Caco-2 (cell line): ENCODE measurements at regions not wholly inside any gene's neighbourhood (a gene's known extent, or its start where the extent isn't known, plus 50 kb on each side); places are given as distances from the start of the nearest gene placed in this dataset.

Experiments
- BruUV-seq: library from RNA; stranded (reverse); fragments of 400-500 nt; replicated peaks from 2 replicates; lab custom pipeline; 2021; lab: Mats Ljungman, UMichigan
- CTCF ChIA-PET: fragments of 300-600 bp; sonication (Branson Sonifier 250); formaldehyde crosslinking; loops from one replicate; lab custom pipeline; 2022; ENCODE audit warnings: antibody characterized with exemption; lab: Charles Lee
- POLR2A ChIA-PET: fragments of 300-600 bp; sonication (Branson Sonifier 250); formaldehyde crosslinking; loops from one replicate; lab custom pipeline; 2022; ENCODE audit warnings: antibody characterized with exemption; lab: Charles Lee
- DNase-seq, 2 experiments: peaks; one replicate each; pipeline versions ENCODE4 v3.0.0 to v3.0.0-alpha.2; 2020 to 2022
- H3K27me3 ChIP-seq: replicated peaks from 2 replicates; pipeline ENCODE4 v1.6.0; 2011; ENCODE audit warnings: low read length; ENCODE audit not compliant: control insufficient read depth, insufficient read depth
- H3K36me3 ChIP-seq: 2 replicates; pipeline ENCODE4 v1.5.1; 2011; ENCODE audit warnings: low read length; ENCODE audit not compliant: control insufficient read depth, insufficient read depth
- H3K4me1 ChIP-seq: fragments of 250-450 bp; sonication (Bioruptor Pico); 2 replicates; pipeline ENCODE4 v1.5.1; 2020; ENCODE audit warnings: mild to moderate bottlenecking
- H3K4me3 ChIP-seq: 2 replicates; pipeline ENCODE4 v1.5.1; 2011; ENCODE audit warnings: low read depth, mild to moderate bottlenecking, control low read depth, low read length
- H3K9me3 ChIP-seq: fragments of 250-450 bp; sonication (Bioruptor Pico); 2 replicates; pipeline ENCODE4 v1.5.1; 2020; ENCODE audit warnings: mild to moderate bottlenecking, moderate library complexity
- H3K27ac Mint-ChIP-seq: one replicate; pipeline ENCODE4 v1.8.0; 2022; ENCODE audit warnings: mixed read lengths; ENCODE audit not compliant: unreplicated experiment
- H3K27me3 Mint-ChIP-seq: one replicate; pipeline ENCODE4 v1.8.0; 2022; ENCODE audit warnings: mixed read lengths; ENCODE audit not compliant: insufficient read depth, unreplicated experiment
- H3K36me3 Mint-ChIP-seq: one replicate; pipeline ENCODE4 v1.8.0; 2022; ENCODE audit warnings: mild to moderate bottlenecking, mixed read lengths; ENCODE audit not compliant: insufficient read depth, unreplicated experiment
- H3K4me1 Mint-ChIP-seq: one replicate; pipeline ENCODE4 v1.8.0; 2022; ENCODE audit warnings: low read depth, mixed read lengths; ENCODE audit not compliant: unreplicated experiment
- H3K4me3 Mint-ChIP-seq: one replicate; pipeline ENCODE4 v1.8.0; 2022; ENCODE audit warnings: mild to moderate bottlenecking, moderate library complexity, mixed read lengths; ENCODE audit not compliant: unreplicated experiment
- H3K9me3 Mint-ChIP-seq: one replicate; pipeline ENCODE4 v1.8.0; 2022; ENCODE audit warnings: mixed read lengths; ENCODE audit not compliant: unreplicated experiment
- intact Hi-C: fragments of 100-400 bp; cut with micrococcal nuclease; formaldehyde crosslinking; loops from one replicate; pipeline ENCODE4 v1.10.0; 2022; ENCODE audit not compliant: unreplicated experiment
- TF ChIP-seq, protein P1 (sequence below), 2 experiments: fragments of 200-600 bp in 1 of 2; IDR thresholded peaks; 1 replicate in 1 of 2; 2 replicates in 1 of 2; pipeline versions ENCODE4 v1.5.1 to v1.8.0; 2011 to 2022; ENCODE audit warnings: antibody characterized with exemption in 1 of 2, control low read depth in 1 of 2, inconsistent platforms in 1 of 2, low read depth in 1 of 2, low read length in 1 of 2, mild to moderate bottlenecking in 1 of 2, moderate library complexity in 1 of 2; ENCODE audit not compliant: insufficient read depth in 1 of 2, severe bottlenecking in 1 of 2, unreplicated experiment in 1 of 2

- no peaks in the 10 kb centered on the region for H3K9me3 Mint-ChIP-seq
- BruUV-seq = no TSS peak
- intact Hi-C loops = no loop called here
- H3K36me3 ChIP-seq = no peaks in the 10 kb centered on the region
- H3K36me3 Mint-ChIP-seq = no peaks in the 10 kb centered on the region
- H3K4me1 Mint-ChIP-seq = no peaks in the 10 kb centered on the region
- POLR2A ChIA-PET = no interaction called here
- no peaks in the 10 kb centered on the region for H3K9me3 ChIP-seq
- no peak overlapping the region for H3K27ac Mint-ChIP-seq
- H3K4me3 Mint-ChIP-seq = no peak overlapping the region
- TF ChIP-seq, protein P1, sequence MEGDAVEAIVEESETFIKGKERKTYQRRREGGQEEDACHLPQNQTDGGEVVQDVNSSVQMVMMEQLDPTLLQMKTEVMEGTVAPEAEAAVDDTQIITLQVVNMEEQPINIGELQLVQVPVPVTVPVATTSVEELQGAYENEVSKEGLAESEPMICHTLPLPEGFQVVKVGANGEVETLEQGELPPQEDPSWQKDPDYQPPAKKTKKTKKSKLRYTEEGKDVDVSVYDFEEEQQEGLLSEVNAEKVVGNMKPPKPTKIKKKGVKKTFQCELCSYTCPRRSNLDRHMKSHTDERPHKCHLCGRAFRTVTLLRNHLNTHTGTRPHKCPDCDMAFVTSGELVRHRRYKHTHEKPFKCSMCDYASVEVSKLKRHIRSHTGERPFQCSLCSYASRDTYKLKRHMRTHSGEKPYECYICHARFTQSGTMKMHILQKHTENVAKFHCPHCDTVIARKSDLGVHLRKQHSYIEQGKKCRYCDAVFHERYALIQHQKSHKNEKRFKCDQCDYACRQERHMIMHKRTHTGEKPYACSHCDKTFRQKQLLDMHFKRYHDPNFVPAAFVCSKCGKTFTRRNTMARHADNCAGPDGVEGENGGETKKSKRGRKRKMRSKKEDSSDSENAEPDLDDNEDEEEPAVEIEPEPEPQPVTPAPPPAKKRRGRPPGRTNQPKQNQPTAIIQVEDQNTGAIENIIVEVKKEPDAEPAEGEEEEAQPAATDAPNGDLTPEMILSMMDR (IDR thresholded peaks at IDR 0.05; ENCODE audit: insufficient read depth in 1 of 2, low read depth in 1 of 2, low read length in 1 of 2, severe bottlenecking in 1 of 2, unreplicated experiment in 1 of 2) = no peak
- H3K27me3 Mint-ChIP-seq = no peaks in the 10 kb centered on the region
- H3K4me3 ChIP-seq = no peak overlapping the region
- CTCF ChIA-PET = no interaction called here
- no peak for DNase-seq
- no peaks in the 10 kb centered on the region for H3K4me1 ChIP-seq
- no peaks in the 10 kb centered on the region for H3K27me3 ChIP-seq
These were observed 86.6 kb upstream of the C1orf87 start for GRCh38 chr1:60160141-60160540.

- Histone ChIP-seq H3K9me3 (no peaks in the 10 kb centered on the region), H3K4me1 (no peaks in the 10 kb centered on the region), H3K27me3 (no peaks in the 10 kb centered on the region), H3K36me3 (no peaks in the 10 kb centered on the region), H3K4me3 (no peak overlapping the region)
- BruUV-seq = no TSS peak
- H3K27ac Mint-ChIP-seq = no peak overlapping the region
- intact Hi-C loops = no loop called here
- TF ChIP-seq, protein P1 (IDR thresholded peaks at IDR 0.05; ENCODE audit: insufficient read depth in 1 of 2, low read depth in 1 of 2, low read length in 1 of 2, severe bottlenecking in 1 of 2, unreplicated experiment in 1 of 2) = no peak
- CTCF ChIA-PET = no interaction called here
- H3K27me3 Mint-ChIP-seq = no peaks in the 10 kb centered on the region
- H3K4me1 Mint-ChIP-seq = no peaks in the 10 kb centered on the region
- no peaks in the 10 kb centered on the region for H3K9me3 Mint-ChIP-seq
- no peak overlapping the region for H3K4me3 Mint-ChIP-seq
- no peaks in the 10 kb centered on the region for H3K36me3 Mint-ChIP-seq
- DNase-seq = no peak
- POLR2A ChIA-PET = no interaction called here
These were observed 82.8 kb upstream of the C1orf87 start for GRCh38 chr1:60156371-60156770.

GRCh38 chr1:60153961-60154360 lies 80.4 kb upstream of the C1orf87 start:
- Histone ChIP-seq H3K9me3 (no peaks in the 10 kb centered on the region), H3K4me1 (no peaks in the 10 kb centered on the region), H3K36me3 (no peaks in the 10 kb centered on the region), H3K4me3 (no peak overlapping the region), H3K27me3 (no peaks in the 10 kb centered on the region)
- Mint-ChIP-seq H3K27me3 (peaks cover 4% of the 10 kb centered on the region), H3K4me1 (no peaks in the 10 kb centered on the region), H3K27ac (no peak overlapping the region), H3K4me3 (no peak overlapping the region), H3K9me3 (no peaks in the 10 kb centered on the region), H3K36me3 (no peaks in the 10 kb centered on the region)
- TF ChIP-seq, protein P1 (IDR thresholded peaks at IDR 0.05; ENCODE audit: insufficient read depth in 1 of 2, low read depth in 1 of 2, low read length in 1 of 2, severe bottlenecking in 1 of 2, unreplicated experiment in 1 of 2) = no peak
- ChIA-PET CTCF (no interaction called here), POLR2A (no interaction called here)
- no TSS peak for BruUV-seq
- intact Hi-C loops = no loop called here
- no peak for DNase-seq
